Stimulated activated naive CD8-positive, alpha-beta T cell treated with anti-CD3 and anti-CD28 coated beads, Interleukin-15, Interleukin-2, amounts not matched to agents 100 ng/mL and 50 ng/mL, for 24 hours (primary cell): ENCODE measurements at regions not wholly inside any gene's neighbourhood (a gene's known extent, or its start where the extent isn't known, plus 50 kb on each side); places are given as distances from the start of the nearest gene placed in this dataset.

Experiments
- H3K27ac Mint-ChIP-seq: one replicate; pipeline ENCODE4 v1.8.0; 2021; ENCODE audit warnings: mild to moderate bottlenecking, mixed read lengths
- H3K27me3 Mint-ChIP-seq: one replicate; pipeline ENCODE4 v1.8.0; 2021; ENCODE audit warnings: mixed read lengths
- H3K36me3 Mint-ChIP-seq: one replicate; pipeline ENCODE4 v1.8.0; 2021; ENCODE audit warnings: low read depth, mixed read lengths
- H3K4me1 Mint-ChIP-seq: one replicate; pipeline ENCODE4 v1.8.0; 2021; ENCODE audit warnings: low read depth, mixed read lengths
- H3K4me3 Mint-ChIP-seq: one replicate; pipeline ENCODE4 v1.8.0; 2021; ENCODE audit warnings: mild to moderate bottlenecking, mixed read lengths
- H3K9me3 Mint-ChIP-seq: one replicate; pipeline ENCODE4 v1.8.0; 2021; ENCODE audit warnings: mixed read lengths

DNA sequence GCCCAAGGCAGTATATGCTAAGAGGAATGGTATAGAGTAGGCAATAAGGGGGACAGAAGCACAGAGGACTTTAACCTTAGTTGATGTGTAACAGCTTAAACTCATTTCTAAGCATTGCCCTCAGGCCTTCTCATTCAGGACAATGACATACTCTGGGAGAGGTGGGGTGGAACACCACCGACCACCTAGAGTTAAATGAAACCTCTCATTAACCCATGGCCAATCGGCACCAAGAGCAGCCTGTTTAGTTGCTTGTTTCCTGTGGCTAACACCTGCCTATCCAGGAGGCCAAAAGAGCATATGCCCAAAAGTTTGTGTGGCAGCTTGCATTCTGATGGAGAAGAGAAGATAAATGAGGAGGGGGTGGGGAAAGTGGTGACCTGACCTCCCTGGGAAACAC lies 50.0 kb downstream of the PABIR2 start:
- no peaks in the 10 kb centered on the region for H3K9me3 Mint-ChIP-seq
- H3K27ac Mint-ChIP-seq, result no peak overlapping the region
- H3K27me3 Mint-ChIP-seq, result peaks cover 5% of the 10 kb centered on the region
- H3K4me1 Mint-ChIP-seq, result no peaks in the 10 kb centered on the region
- no peaks in the 10 kb centered on the region for H3K36me3 Mint-ChIP-seq
- H3K4me3 Mint-ChIP-seq, result no peak overlapping the region

DNA sequence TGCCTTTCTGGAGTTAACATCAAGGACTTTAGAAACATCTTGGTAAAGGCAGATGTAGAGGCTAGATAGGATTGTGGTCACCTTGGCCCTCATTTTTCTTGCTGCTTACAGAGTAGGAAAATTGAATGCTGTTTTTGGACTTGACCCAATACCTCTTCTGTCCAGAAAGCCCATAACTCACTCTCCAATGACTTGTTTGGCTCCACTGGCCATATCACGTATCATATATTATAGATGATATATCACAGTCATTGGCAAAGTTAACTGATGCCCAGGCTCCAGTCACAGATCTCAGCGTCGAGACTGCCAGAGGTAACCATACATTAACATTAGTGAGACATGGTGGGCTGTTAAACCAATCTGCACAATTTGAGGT lies 50.6 kb downstream of the PABIR2 start:
- Mint-ChIP-seq H3K27ac (no peak overlapping the region), H3K4me1 (no peaks in the 10 kb centered on the region), H3K36me3 (no peaks in the 10 kb centered on the region), H3K27me3 (peaks cover 3% of the 10 kb centered on the region), H3K9me3 (no peaks in the 10 kb centered on the region), H3K4me3 (no peak overlapping the region)

DNA sequence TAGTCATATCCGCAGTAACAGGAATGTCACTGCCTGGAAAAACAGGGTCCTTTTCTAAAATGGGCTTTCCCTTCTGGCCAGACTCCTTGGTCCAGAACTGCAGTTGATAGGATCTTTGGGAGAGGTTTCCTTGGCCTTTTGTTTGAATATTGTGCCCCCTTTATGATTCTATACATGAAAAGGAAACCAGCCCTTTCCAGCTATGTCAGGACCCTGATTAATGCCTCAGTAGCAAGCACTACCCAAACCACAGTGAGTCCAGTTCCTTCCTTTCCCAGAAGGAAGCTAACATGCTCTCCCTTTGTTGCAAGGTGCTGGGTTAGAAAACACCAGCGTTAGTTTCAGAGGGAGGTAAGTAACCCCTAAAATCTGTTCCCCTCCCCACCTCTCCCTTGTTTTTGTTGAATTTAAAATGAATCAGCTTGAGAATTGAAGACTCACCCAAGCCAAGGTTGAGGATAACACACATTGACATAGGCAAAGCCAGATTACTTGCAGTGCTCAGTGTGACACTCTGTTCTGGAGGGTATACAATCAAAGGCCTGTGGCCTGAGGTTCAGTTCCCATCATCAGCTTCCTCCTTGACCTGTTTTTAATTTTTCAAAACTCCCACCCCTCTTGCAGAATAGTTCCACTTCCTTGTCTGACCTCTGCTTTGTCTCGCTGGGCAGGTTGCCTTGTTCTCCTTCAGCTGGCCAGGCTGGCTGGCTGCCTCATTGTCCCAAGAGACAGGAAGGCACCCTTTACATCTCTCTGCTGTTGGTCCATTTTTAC lies 51.2 kb downstream of the PABIR2 start:
- Mint-ChIP-seq H3K9me3 (no peaks in the 10 kb centered on the region), H3K36me3 (no peaks in the 10 kb centered on the region), H3K27me3 (no peaks in the 10 kb centered on the region), H3K4me1 (no peaks in the 10 kb centered on the region), H3K4me3 (no peak overlapping the region), H3K27ac (no peak overlapping the region)

DNA sequence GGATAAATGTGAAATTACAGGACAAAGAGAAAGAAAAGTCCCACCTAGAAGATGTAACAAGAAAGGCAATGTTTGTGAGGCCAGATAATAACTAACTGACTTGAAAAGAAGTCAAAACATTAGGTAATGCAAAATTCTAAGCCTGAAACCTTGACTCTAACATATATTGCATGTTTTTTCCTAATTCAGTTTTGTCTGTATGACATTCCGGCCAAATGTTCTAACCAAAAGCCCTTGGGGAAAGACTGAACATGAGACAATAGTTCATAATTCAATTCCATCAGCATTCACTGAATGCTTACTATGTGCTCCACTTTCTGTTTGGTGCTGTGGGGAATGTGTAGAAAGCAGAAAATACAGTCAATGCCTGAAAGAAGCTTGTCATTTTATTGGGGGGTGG lies 53.9 kb downstream of the PABIR2 start:
- no peak overlapping the region for H3K4me3 Mint-ChIP-seq

DNA sequence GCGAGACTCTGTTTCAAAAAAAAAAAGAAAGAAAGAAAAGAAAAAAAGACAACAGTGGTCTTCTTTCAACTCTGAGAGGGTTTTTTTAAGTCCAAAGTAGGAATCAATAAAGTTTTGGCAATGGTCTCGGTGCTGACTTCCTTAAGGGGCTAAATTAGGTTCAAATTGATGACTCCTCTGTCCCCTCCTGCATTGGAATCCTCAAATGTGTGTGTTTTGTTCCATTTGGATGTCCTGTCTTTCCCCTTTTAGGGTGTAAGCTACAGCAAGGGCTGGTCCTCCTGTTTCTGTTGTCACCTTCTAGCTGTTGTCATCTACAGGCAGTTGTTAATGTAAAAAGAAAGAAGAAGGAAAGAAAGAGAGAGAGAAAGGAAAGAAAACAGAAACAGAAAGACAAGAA lies 54.4 kb downstream of the PABIR2 start:
- Mint-ChIP-seq H3K27me3 (peaks cover 5% of the 10 kb centered on the region), H3K4me3 (no peak overlapping the region)

More for the DNA sequence above, 53.9 kb downstream of the PABIR2 start:
- H3K4me1 Mint-ChIP-seq, result no peaks in the 10 kb centered on the region
- no peaks in the 10 kb centered on the region for H3K9me3 Mint-ChIP-seq
- H3K27ac Mint-ChIP-seq, result no peak overlapping the region
- H3K27me3 Mint-ChIP-seq, result peaks cover under 1% of the 10 kb centered on the region
- no peaks in the 10 kb centered on the region for H3K36me3 Mint-ChIP-seq

DNA sequence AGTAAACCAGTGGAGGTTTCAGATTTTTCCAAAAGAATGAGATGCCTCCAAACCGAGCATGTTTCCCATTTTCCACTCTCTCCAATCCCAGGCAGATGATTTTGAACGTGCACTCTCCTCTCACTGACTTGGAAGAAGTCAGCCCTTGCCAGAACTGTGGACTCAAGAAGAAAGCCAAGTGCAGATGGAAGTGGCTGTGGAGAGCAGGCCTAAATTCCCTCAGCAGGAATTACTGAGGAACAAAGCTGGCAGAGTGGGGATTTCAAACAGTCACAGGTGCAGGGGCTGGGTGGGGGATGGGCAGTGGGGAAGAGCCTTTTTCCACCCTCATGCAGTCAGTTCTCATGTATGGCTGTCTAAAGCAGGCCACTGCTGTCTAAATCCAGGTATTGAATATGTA lies 55.3 kb downstream of the PABIR2 start:
- H3K4me1 Mint-ChIP-seq, result no peaks in the 10 kb centered on the region
- peaks cover 5% of the 10 kb centered on the region for H3K27me3 Mint-ChIP-seq
- H3K27ac Mint-ChIP-seq, result no peak overlapping the region
- no peak overlapping the region for H3K4me3 Mint-ChIP-seq
- no peaks in the 10 kb centered on the region for H3K9me3 Mint-ChIP-seq
- no peaks in the 10 kb centered on the region for H3K36me3 Mint-ChIP-seq

More for the DNA sequence above, 54.4 kb downstream of the PABIR2 start:
- no peaks in the 10 kb centered on the region for H3K4me1 Mint-ChIP-seq
- no peaks in the 10 kb centered on the region for H3K36me3 Mint-ChIP-seq
- no peak overlapping the region for H3K27ac Mint-ChIP-seq
- no peaks in the 10 kb centered on the region for H3K9me3 Mint-ChIP-seq

DNA sequence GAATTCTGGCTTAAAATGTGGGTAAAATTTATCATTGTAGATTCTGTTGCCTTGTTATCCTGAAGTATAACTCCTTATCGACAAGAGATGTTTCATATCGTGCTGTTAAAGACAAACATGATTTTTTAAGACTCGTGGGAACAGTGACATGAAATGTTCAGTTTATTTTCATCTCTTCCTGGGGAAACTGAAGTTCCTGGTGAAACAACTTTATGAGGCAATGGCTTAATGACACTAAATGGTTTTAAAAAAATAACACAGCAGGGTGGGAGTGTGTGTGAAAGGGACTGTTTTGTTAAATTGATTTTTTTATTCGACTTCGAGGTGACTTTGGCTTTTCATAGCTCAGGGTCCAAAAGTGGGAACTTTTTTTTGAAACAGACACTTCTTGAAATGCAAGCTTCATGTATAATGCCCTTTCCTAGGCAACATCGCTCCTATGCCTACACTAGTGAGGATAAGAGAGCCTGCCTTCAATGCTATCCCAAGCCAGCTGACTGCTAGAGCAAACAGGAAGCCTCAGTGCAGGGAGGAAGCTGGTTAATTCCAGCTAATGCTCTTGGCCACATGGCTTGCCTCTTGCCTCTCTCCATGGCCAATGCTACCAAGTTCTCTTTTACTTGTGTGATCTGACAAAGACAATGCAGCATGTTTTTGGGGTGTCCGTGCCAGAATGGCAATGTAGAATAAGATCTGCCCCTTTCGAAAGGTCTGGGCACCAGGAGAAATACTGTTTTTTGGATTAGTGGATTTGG lies 57.8 kb downstream of the PABIR2 start:
- Mint-ChIP-seq H3K4me3 (no peak overlapping the region), H3K9me3 (no peaks in the 10 kb centered on the region), H3K4me1 (no peaks in the 10 kb centered on the region), H3K27ac (no peak overlapping the region), H3K27me3 (peaks cover 5% of the 10 kb centered on the region), H3K36me3 (no peaks in the 10 kb centered on the region)

DNA sequence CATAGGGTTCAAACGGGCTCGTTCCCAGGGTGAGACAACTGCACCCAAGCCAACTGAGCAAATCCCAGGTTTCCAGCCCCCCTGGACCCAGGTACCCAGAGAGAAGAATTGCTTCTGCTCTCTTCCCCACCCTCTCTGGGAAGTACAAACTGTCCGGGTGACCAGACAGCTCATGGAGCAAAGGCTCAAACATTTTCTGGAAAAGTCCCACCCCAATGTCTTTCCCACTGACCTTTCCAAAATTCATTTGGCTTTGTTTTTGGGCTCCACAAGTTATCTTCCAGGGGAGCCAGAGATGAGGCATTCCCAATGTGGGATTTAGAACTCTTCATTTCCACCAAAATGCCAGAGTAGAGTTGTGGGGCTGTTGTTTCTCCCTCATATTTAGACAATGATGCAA lies 58.6 kb downstream of the PABIR2 start:
- Mint-ChIP-seq H3K4me3 (no peak overlapping the region), H3K4me1 (no peaks in the 10 kb centered on the region), H3K36me3 (no peaks in the 10 kb centered on the region), H3K9me3 (no peaks in the 10 kb centered on the region), H3K27ac (no peak overlapping the region), H3K27me3 (peaks cover 5% of the 10 kb centered on the region)

DNA sequence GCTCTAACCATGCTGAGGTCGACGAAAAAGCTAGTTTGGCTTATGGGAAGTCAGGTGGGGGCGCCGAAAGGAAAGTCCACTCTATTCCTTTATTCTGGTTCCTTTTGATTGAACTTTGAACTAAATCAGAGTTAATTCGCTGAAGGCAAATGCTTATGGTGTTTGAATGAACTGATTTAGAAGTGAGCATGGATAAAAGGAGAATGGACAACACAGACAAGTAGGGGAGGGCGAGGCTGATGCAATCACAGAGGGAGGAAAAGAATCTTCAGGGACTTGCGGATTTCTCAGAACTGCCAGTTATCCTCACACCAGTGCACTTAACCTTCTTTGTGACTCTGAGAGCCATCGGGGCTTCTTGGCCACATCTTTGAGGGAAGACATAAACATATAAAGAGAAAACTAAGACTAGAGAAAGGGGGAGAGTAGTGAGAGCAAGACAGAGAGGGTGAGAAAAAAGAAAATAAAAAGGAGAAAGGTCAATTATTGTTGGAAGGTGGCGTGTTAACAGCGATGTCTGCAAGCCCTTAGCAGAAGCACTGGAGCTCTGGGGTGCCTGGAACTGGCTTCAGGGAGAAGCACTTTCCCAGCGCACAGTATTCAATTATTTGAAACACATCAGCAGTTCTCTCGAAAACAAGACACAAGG lies 59.2 kb downstream of the PABIR2 start:
- Mint-ChIP-seq H3K27ac (no peak overlapping the region), H3K9me3 (no peaks in the 10 kb centered on the region), H3K36me3 (no peaks in the 10 kb centered on the region), H3K27me3 (peaks cover 5% of the 10 kb centered on the region), H3K4me3 (no peak overlapping the region), H3K4me1 (no peaks in the 10 kb centered on the region)

DNA sequence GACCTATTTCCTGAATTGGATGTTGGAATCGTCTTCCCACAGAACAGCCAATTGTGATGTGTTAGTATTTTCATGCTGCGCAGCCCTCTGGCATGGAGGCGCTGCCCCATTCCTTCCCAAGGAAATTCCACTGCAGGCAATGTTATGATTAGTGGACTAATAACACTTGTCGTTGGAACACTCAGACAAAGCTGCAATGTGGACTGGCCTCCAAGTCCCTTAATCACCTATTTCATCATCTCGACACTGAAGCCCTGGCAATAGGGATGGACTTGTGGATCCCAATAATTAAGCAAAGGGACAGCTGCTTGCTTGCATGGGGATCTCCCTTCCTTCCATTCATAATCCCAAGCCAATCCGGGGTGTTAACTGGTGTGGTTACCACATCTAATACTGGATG lies 59.9 kb downstream of the PABIR2 start:
- H3K27ac Mint-ChIP-seq, result no peak overlapping the region
- no peaks in the 10 kb centered on the region for H3K9me3 Mint-ChIP-seq
- H3K4me1 Mint-ChIP-seq, result no peaks in the 10 kb centered on the region
- peaks cover 5% of the 10 kb centered on the region for H3K27me3 Mint-ChIP-seq
- no peak overlapping the region for H3K4me3 Mint-ChIP-seq
- no peaks in the 10 kb centered on the region for H3K36me3 Mint-ChIP-seq

DNA sequence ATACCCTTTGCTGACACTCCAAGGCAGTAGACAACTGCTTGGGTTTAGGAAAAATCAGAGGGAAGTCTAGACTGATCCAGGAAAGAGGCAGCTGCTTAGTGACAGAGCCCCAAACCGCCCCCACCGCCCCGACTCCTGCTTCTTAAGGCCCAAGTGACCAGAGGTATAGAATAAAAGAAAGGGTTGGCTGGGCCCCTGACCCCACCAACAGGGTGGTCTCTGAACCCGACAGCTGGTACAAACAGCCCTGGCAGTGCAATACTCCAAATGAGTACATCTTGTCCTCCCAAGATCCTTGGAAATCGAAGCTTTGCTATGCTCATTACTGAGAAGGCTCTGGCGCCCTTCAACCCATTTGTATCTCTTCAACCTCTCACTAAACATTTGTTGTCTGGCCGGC lies 60.6 kb downstream of the PABIR2 start:
- H3K36me3 Mint-ChIP-seq, result no peaks in the 10 kb centered on the region
- peaks cover 5% of the 10 kb centered on the region for H3K27me3 Mint-ChIP-seq
- H3K27ac Mint-ChIP-seq, result no peak overlapping the region
- H3K9me3 Mint-ChIP-seq, result no peaks in the 10 kb centered on the region
- H3K4me3 Mint-ChIP-seq, result no peak overlapping the region
- no peaks in the 10 kb centered on the region for H3K4me1 Mint-ChIP-seq

DNA sequence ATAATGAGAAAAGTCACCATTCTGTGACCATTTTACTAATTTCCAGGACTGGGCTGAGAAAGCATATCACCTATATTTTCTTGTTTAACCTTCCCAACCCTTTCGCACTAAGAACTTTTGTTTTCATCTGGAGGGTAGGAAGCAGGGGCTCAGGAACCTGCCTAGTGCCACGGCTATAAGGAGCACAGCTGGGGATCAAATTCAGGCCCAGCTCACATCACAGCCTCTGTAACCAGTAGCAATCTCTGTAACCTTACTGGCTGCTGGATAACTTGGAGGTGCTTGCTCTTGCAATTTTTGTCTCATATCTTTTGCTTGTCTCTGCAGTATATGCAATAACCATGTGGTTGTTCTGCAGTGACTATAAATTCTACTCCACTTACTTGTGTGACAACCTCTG lies 62.0 kb downstream of the PABIR2 start:
- Mint-ChIP-seq H3K4me1 (no peaks in the 10 kb centered on the region), H3K4me3 (no peak overlapping the region), H3K27me3 (peaks cover 5% of the 10 kb centered on the region), H3K36me3 (no peaks in the 10 kb centered on the region), H3K27ac (no peak overlapping the region), H3K9me3 (no peaks in the 10 kb centered on the region)

DNA sequence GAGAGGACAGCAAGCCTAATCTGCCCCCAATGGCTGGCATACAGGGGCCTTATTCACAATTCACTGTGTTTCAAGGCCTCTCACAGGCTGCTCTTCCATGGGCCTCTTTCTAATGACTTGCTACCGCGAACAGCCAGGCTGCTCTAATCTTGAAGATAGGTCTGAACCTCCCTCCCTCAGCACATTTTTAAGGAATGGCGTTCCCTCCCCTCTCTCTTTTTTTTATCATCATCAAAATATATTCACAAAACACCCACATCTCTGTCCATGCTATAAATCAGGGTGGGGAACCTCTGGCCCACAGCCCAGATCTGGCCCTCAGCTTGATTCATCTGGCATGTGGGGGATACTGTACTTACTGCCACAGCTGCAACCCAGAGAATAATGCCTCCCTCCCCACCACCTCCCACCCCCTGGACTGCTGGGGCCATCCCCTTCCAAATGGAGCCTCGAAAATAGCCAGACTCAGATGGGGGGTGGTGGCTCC lies 62.5 kb downstream of the PABIR2 start:
- H3K36me3 Mint-ChIP-seq, result no peaks in the 10 kb centered on the region
- no peaks in the 10 kb centered on the region for H3K9me3 Mint-ChIP-seq
- no peak overlapping the region for H3K27ac Mint-ChIP-seq
- no peaks in the 10 kb centered on the region for H3K4me1 Mint-ChIP-seq
- no peak overlapping the region for H3K4me3 Mint-ChIP-seq
- H3K27me3 Mint-ChIP-seq, result peaks cover 5% of the 10 kb centered on the region

DNA sequence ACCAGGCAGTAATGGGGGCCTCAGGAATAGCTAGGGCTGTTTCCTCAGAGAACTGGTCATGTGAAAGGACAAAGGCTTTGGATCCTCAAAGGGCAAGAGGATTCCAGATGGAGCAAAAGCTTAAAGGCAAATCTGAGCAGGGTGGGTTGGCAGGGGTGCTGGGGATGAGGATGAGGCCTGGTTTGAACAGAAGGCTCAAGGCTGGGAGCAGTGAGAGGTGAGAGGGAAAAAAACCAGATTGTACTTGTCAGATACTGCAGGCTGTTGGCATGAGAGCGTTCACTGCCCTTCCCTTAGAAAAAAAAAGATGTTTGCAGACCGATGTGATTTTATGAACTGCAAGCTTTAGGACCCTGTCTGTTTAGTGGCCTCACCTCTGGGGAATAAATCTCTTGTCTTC lies 63.4 kb downstream of the PABIR2 start:
- no peak overlapping the region for H3K27ac Mint-ChIP-seq
- H3K36me3 Mint-ChIP-seq, result no peaks in the 10 kb centered on the region
- no peaks in the 10 kb centered on the region for H3K4me1 Mint-ChIP-seq
- H3K9me3 Mint-ChIP-seq, result no peaks in the 10 kb centered on the region
- peaks cover 5% of the 10 kb centered on the region for H3K27me3 Mint-ChIP-seq
- no peak overlapping the region for H3K4me3 Mint-ChIP-seq

DNA sequence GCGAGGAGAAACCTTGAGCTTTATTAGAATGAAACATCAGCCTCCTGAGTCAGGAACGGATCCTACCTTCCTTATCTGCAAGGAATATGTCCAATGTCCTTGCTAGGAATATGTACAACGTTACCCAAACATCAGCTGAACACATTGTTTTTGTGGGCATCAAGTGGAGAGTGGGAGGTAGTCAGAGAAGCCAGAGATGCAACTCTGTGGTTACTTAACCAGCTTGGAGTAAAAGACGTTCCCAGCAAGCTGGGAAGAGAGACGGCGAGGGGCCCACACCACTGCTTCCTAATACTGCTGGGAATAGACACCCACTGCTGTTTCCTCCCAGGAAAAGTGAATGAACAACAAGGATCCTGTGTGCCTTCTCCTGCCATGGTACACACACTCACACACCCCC lies 64.3 kb downstream of the PABIR2 start:
- Mint-ChIP-seq H3K4me3 (no peak overlapping the region), H3K27me3 (peaks cover 5% of the 10 kb centered on the region), H3K27ac (no peak overlapping the region), H3K4me1 (no peaks in the 10 kb centered on the region), H3K9me3 (no peaks in the 10 kb centered on the region), H3K36me3 (no peaks in the 10 kb centered on the region)
